ENCODE measurements at regions not wholly inside any gene's neighbourhood (a gene's known extent, or its start where the extent isn't known, plus 50 kb on each side); places are given as distances from the start of the nearest gene placed in this dataset.

- TF ChIP-seq POLR2AphosphoS5 (IDR thresholded peaks at IDR 0.05; ENCODE audit: borderline replicate concordance, low read depth, low read length), result no peak
- TF ChIP-seq EZH2 (IDR thresholded peaks at IDR 0.05), result no peak
These were observed 167.2 kb downstream of the C9orf152 start for GRCh38 chr9:110040788-110041187.
